ENCODE measurements at regions not wholly inside any gene's neighbourhood (a gene's known extent, or its start where the extent isn't known, plus 50 kb on each side); places are given as distances from the start of the nearest gene placed in this dataset.

GRCh38 chr7:25575634-25576033, 347.3 kb upstream of the NPVF start:
- H3K4me3 ChIP-seq, result no peak overlapping the region
- no peak for TF ChIP-seq CTCF (IDR thresholded peaks at IDR 0.05)

GRCh38 chr7:25578991-25579777, 350.9 kb upstream of the NPVF start:
- Histone ChIP-seq H3K4me3 (no peak overlapping the region), H3K27ac (no peak overlapping the region)
- no peak for TF ChIP-seq CTCF (IDR thresholded peaks at IDR 0.05)
- DNase-seq (ENCODE audit: low spot score), result no peak

More at GRCh38 chr7:25575634-25576033, 347.3 kb upstream of the NPVF start:
- H3K27ac ChIP-seq, result no peak overlapping the region
- no peak for DNase-seq (ENCODE audit: low spot score)

DNA sequence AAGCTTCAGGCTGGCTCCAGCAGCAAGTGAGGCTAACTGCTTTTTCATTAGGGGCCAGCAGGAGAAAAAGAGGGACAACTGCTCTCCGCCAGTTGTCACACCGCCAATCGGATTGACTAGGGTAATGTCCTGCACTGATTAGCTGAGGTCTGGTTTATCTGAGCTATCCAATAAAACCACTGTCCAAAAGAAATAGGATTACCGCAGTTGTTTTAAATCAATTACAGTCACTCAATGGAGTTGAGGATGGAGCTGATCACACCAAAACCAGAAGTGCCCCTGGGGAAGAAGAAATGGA, 351.4 kb upstream of the NPVF start:
- no peak for DNase-seq (ENCODE audit: low spot score)
- no peak overlapping the region for H3K4me3 ChIP-seq
- TF ChIP-seq CTCF (IDR thresholded peaks at IDR 0.05), result no peak
- H3K27ac ChIP-seq, result no peak overlapping the region

- Histone ChIP-seq H3K27ac (no peak overlapping the region), H3K4me3 (no peak overlapping the region)
- no peak for DNase-seq (ENCODE audit: low spot score)
- TF ChIP-seq CTCF (IDR thresholded peaks at IDR 0.05), result no peak
Observed at GRCh38 chr7:25580141-25580540, 351.9 kb upstream of the NPVF start.

DNA sequence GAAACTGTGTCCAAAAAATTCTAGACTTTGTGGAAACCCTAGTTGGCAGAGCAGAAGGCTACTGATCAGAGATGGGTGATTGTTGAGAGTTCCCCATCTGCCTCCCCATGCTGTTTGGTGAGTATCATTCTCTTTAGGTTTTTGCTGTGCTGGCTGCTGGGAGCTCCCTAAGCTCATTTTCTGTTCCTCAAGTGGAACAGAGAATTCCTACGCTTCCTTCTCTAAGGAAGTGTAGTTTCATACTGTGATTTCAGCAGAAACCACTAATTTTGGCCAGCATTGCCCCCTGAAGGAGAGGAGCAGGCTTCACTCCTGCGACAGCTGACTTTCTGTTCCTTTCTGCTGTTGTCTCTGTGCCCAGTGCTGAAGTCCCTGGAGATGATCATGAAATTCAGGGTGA, 355.3 kb upstream of the NPVF start:
- no peak for TF ChIP-seq CTCF (IDR thresholded peaks at IDR 0.05)

GRCh38 chr7:25584112-25584938, 356.0 kb upstream of the NPVF start:
- Histone ChIP-seq H3K27ac (no peak overlapping the region), H3K4me3 (no peak overlapping the region)
- no peak for DNase-seq (ENCODE audit: low spot score)
- no peak for TF ChIP-seq CTCF (IDR thresholded peaks at IDR 0.05)

More for the DNA sequence above, 355.3 kb upstream of the NPVF start:
- no peak overlapping the region for H3K27ac ChIP-seq
- no peak for DNase-seq (ENCODE audit: low spot score)
- H3K4me3 ChIP-seq, result no peak overlapping the region

DNA sequence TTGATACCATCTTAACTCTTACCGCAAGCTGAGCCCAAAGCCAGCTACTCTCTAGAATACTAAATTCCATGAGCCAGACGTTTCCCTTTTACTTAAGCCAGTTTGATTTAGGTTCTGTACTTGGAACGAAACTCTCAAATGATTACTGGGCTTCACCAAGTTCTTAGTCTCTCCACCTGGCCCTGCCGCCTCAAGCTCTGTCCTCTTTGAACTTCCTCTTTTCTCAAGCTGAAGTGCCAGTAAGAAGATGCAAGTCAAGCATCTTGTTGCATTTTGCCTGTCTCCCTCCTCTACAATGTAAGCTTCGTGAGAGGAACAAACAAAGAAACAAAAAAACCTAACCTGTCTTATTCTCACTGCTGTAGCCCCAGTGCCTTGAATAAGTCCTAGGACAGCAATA, 358.2 kb upstream of the NPVF start:
- Histone ChIP-seq H3K27ac (no peak overlapping the region), H3K4me3 (no peak overlapping the region)
- TF ChIP-seq CTCF (IDR thresholded peaks at IDR 0.05), result no peak
- no peak for DNase-seq (ENCODE audit: low spot score)
